ENCODE measurements at regions not wholly inside any gene's neighbourhood (a gene's known extent, or its start where the extent isn't known, plus 50 kb on each side); places are given as distances from the start of the nearest gene placed in this dataset.

- no peak for DNase-seq
These were observed 331.4 kb upstream of the GOLIM4 start for GRCh38 chr3:168427156-168427555.

- DNase-seq: no peak
These were observed 330.3 kb upstream of the GOLIM4 start for GRCh38 chr3:168425936-168426595.

- DNase-seq: no peak
These were observed 328.5 kb upstream of the GOLIM4 start for GRCh38 chr3:168424059-168424734.

GRCh38 chr3:168422843-168423242 lies 327.1 kb upstream of the GOLIM4 start:
- no peak for DNase-seq

- no peak for DNase-seq
These were observed 323.4 kb upstream of the GOLIM4 start for GRCh38 chr3:168419091-168419490.

- DNase-seq: no peak
These were observed 321.3 kb upstream of the GOLIM4 start for GRCh38 chr3:168417016-168417415.

- DNase-seq: no peak
These were observed 320.7 kb upstream of the GOLIM4 start for GRCh38 chr3:168416446-168416845.

GRCh38 chr3:168414149-168414548 lies 318.4 kb upstream of the GOLIM4 start:
- no peak for DNase-seq

- DNase-seq: no peak
These were observed 311.7 kb upstream of the GOLIM4 start for GRCh38 chr3:168407381-168407780.

GRCh38 chr3:168405288-168405687 lies 309.6 kb upstream of the GOLIM4 start:
- DNase-seq: no peak

- DNase-seq: no peak
These were observed 302.8 kb upstream of the GOLIM4 start for GRCh38 chr3:168398371-168399025.

- DNase-seq: no peak
These were observed 301.1 kb upstream of the GOLIM4 start for GRCh38 chr3:168396861-168397260.

GRCh38 chr3:168395551-168395950 lies 299.8 kb upstream of the GOLIM4 start:
- DNase-seq: no peak

GRCh38 chr3:168394439-168394838 lies 298.7 kb upstream of the GOLIM4 start:
- DNase-seq: no peak

GRCh38 chr3:168386301-168386700 lies 290.6 kb upstream of the GOLIM4 start:
- no peak for DNase-seq

GRCh38 chr3:168384990-168385389 lies 289.3 kb upstream of the GOLIM4 start:
- no peak for DNase-seq

- DNase-seq: no peak
These were observed 287.8 kb upstream of the GOLIM4 start for GRCh38 chr3:168383573-168383972.

- DNase-seq: no peak
These were observed 276.1 kb upstream of the GOLIM4 start for GRCh38 chr3:168371846-168372245.

- DNase-seq: no peak
These were observed 269.2 kb upstream of the GOLIM4 start for GRCh38 chr3:168364967-168365366.

- no peak for DNase-seq
These were observed 267.0 kb upstream of the GOLIM4 start for GRCh38 chr3:168362661-168363247.

- no peak for DNase-seq
These were observed 266.4 kb upstream of the GOLIM4 start for GRCh38 chr3:168362156-168362555.

GRCh38 chr3:168360993-168361392 lies 265.3 kb upstream of the GOLIM4 start:
- DNase-seq: no peak

- no peak for DNase-seq
These were observed 247.5 kb upstream of the GOLIM4 start for GRCh38 chr3:168342946-168343850.

All from midbrain (tissue), 1 donor.